HEK293 (cell line): ENCODE measurements at regions not wholly inside any gene's neighbourhood (a gene's known extent, or its start where the extent isn't known, plus 50 kb on each side); places are given as distances from the start of the nearest gene placed in this dataset.

Source experiments
- CTCF ChIA-PET: fragments of 350-600 bp; formaldehyde crosslinking; extraction: SDS; loops from one replicate; lab custom pipeline; 2021; ENCODE audit warnings: antibody characterized with exemption; lab: Yijun Ruan, JAX
- POLR2A ChIA-PET: fragments of 300-600 bp; formaldehyde crosslinking; extraction: SDS; loops from one replicate; lab custom pipeline; 2020; ENCODE audit warnings: antibody characterized with exemption, inconsistent platforms; lab: Yijun Ruan, JAX
- H3K27ac ChIP-seq: fragments of 200-500 bp; sonication (Bioruptor generic); 2 replicates; pipeline ENCODE4 v1.5.1; 2014; ENCODE audit warnings: low read depth, low read length, control low read depth, inconsistent platforms; ENCODE audit errors: extremely low read depth
- H3K36me3 ChIP-seq, 2 experiments: fragments of 200-500 bp in 1 of 2; sonication (Bioruptor generic) in 1 of 2; 1 replicate in 1 of 2; 2 replicates in 1 of 2; pipeline ENCODE4 v1.5.1; 2014 to 2017; ENCODE audit warnings: inconsistent platforms in 2 of 2, low read length in 2 of 2; ENCODE audit not compliant: control insufficient read depth in 2 of 2, insufficient read depth in 1 of 2
- H3K4me1 ChIP-seq: fragments of 200-500 bp; sonication (Bioruptor generic); 2 replicates; pipeline ENCODE4 v1.5.1; 2014; ENCODE audit warnings: mild to moderate bottlenecking, low read length, inconsistent platforms; ENCODE audit not compliant: control insufficient read depth, insufficient read depth
- H3K4me3 ChIP-seq: 2 replicates; pipeline ENCODE4 v1.5.1; 2011; ENCODE audit warnings: low read depth, mild to moderate bottlenecking, control low read depth, low read length, moderate library complexity
- H3K9me3 ChIP-seq: fragments of 200-500 bp; sonication (Bioruptor generic); 2 replicates; pipeline ENCODE4 v1.5.1; 2014; ENCODE audit warnings: low read depth, low read length, inconsistent platforms; ENCODE audit not compliant: control insufficient read depth, insufficient read depth
- ATF2 ChIP-seq: fragments of 450-650 bp; formaldehyde crosslinking; IDR thresholded peaks from 2 replicates; pipeline ENCODE4 v1.5.1; 2016; ENCODE audit warnings: missing biosample characterization, missing genetic modification characterization, low read depth
- GLI2 ChIP-seq: fragments of 450-650 bp; formaldehyde crosslinking; IDR thresholded peaks from 2 replicates; pipeline ENCODE4; 2017; ENCODE audit warnings: missing biosample characterization, missing genetic modification characterization, low read depth, borderline replicate concordance
- HIC1 ChIP-seq: fragments of 450-650 bp; formaldehyde crosslinking; IDR thresholded peaks from 2 replicates; pipeline ENCODE4 v1.5.1; 2016; ENCODE audit warnings: missing biosample characterization, missing genetic modification characterization
- HOXC10 ChIP-seq: sonication (generic); formaldehyde crosslinking; IDR thresholded peaks from 2 replicates; pipeline ENCODE4 v1.8.1; 2023; ENCODE audit warnings: mild to moderate bottlenecking, missing genetic modification reagents
- SP3 ChIP-seq: fragments of 450-650 bp; formaldehyde crosslinking; IDR thresholded peaks from 2 replicates; pipeline ENCODE4 v1.5.1; 2016; ENCODE audit warnings: missing biosample characterization, missing genetic modification characterization
- YY2 ChIP-seq: fragments of 450-650 bp; formaldehyde crosslinking; IDR thresholded peaks from 2 replicates; pipeline ENCODE4 v1.5.1; 2016; ENCODE audit warnings: missing biosample characterization, missing genetic modification characterization
- ZBTB1 ChIP-seq: fragments of 450-650 bp; formaldehyde crosslinking; IDR thresholded peaks from 2 replicates; pipeline ENCODE4 v1.5.1; 2016; ENCODE audit warnings: missing biosample characterization, missing genetic modification characterization
- ZBTB49 ChIP-seq: fragments of 450-650 bp; formaldehyde crosslinking; IDR thresholded peaks from 2 replicates; pipeline ENCODE4 v1.5.1; 2016; ENCODE audit warnings: missing biosample characterization, missing genetic modification characterization, low read depth
- ZNF148 ChIP-seq: fragments of 450-650 bp; formaldehyde crosslinking; IDR thresholded peaks from 2 replicates; pipeline ENCODE4 v1.5.0; 2017; ENCODE audit warnings: missing biosample characterization, missing genetic modification characterization, borderline replicate concordance
- ZNF221 ChIP-seq: fragments of 450-650 bp; formaldehyde crosslinking; IDR thresholded peaks from 2 replicates; pipeline ENCODE4 v1.5.1; 2017; ENCODE audit warnings: missing biosample characterization, missing genetic modification characterization, borderline replicate concordance
- ZNF335 ChIP-seq: fragments of 450-650 bp; formaldehyde crosslinking; conservative IDR thresholded peaks from 2 replicates; pipeline ENCODE4 v1.5.1; 2016; ENCODE audit warnings: missing biosample characterization, missing genetic modification characterization
- ZNF513 ChIP-seq: fragments of 450-650 bp; IDR thresholded peaks from 2 replicates; pipeline ENCODE4 v1.5.1; 2018; ENCODE audit warnings: missing biosample characterization, missing genetic modification characterization
- ZNF521 ChIP-seq: fragments of 450-650 bp; formaldehyde crosslinking; IDR thresholded peaks from 2 replicates; pipeline ENCODE4 v1.5.1; 2017; ENCODE audit warnings: missing biosample characterization, mild to moderate bottlenecking, missing genetic modification characterization
- ZNF610 ChIP-seq: fragments of 450-650 bp; formaldehyde crosslinking; IDR thresholded peaks from 2 replicates; pipeline ENCODE4 v1.5.1; 2016; ENCODE audit warnings: missing biosample characterization, missing genetic modification characterization, borderline replicate concordance
- ZNF645 ChIP-seq: fragments of 450-650 bp; formaldehyde crosslinking; IDR thresholded peaks from 2 replicates; pipeline ENCODE4; 2016; ENCODE audit warnings: missing biosample characterization, missing genetic modification characterization
- ZNF701 ChIP-seq: fragments of 450-650 bp; formaldehyde crosslinking; IDR thresholded peaks from 2 replicates; pipeline ENCODE4 v1.5.1; 2016; ENCODE audit warnings: missing biosample characterization, missing genetic modification characterization
- ZNF707 ChIP-seq: fragments of 450-650 bp; formaldehyde crosslinking; IDR thresholded peaks from 2 replicates; pipeline ENCODE4 v1.5.1; 2016; ENCODE audit warnings: missing biosample characterization, missing genetic modification characterization
- ZNF776 ChIP-seq: fragments of 450-650 bp; formaldehyde crosslinking; IDR thresholded peaks from 2 replicates; pipeline ENCODE4 v1.5.0; 2017; ENCODE audit warnings: missing biosample characterization, missing genetic modification characterization, borderline replicate concordance
- ZNF777 ChIP-seq: fragments of 450-650 bp; formaldehyde crosslinking; IDR thresholded peaks from 2 replicates; pipeline ENCODE4 v1.5.1; 2017; ENCODE audit warnings: missing biosample characterization, missing genetic modification characterization, borderline replicate concordance
- ZNF785 ChIP-seq: fragments of 450-650 bp; formaldehyde crosslinking; IDR thresholded peaks from 2 replicates; pipeline ENCODE4 v1.5.1; 2016; ENCODE audit warnings: missing biosample characterization, missing genetic modification characterization
- ZSCAN18 ChIP-seq: fragments of 450-650 bp; formaldehyde crosslinking; IDR thresholded peaks from 2 replicates; pipeline ENCODE4 v1.5.1; 2016; ENCODE audit warnings: missing biosample characterization, missing genetic modification characterization

- TF ChIP-seq HOXC10, result no peak
- no peak for TF ChIP-seq HIC1
- no peak for TF ChIP-seq ZNF521 (tag by site-specific recombination)
- TF ChIP-seq ZNF610, result no peak
- TF ChIP-seq YY2 (tag by site-specific recombination), result no peak
- no peak for TF ChIP-seq ZBTB1 (tag by site-specific recombination)
- no peak for TF ChIP-seq ATF2 (tag by site-specific recombination)
- TF ChIP-seq GLI2 (tag by site-specific recombination), result no peak
- no peak for TF ChIP-seq SP3 (tag by site-specific recombination)
- no peak for TF ChIP-seq ZNF513
- TF ChIP-seq ZNF707 (tag by site-specific recombination), result no peak
Observed at GRCh38 chr7:41116817-41117216, 586.1 kb downstream of the INHBA start (continued).

GRCh38 chr7:41116337-41116736 lies 586.6 kb downstream of the INHBA start:
- Histone ChIP-seq H3K4me3 (no peak overlapping the region), H3K27ac (no peak overlapping the region), H3K9me3 (no peaks in the 10 kb centered on the region), H3K36me3 (no peaks in the 10 kb centered on the region), H3K4me1 (peaks cover 7% of the 10 kb centered on the region)
- CTCF ChIA-PET, result interaction anchor here (0.9 to 1.4 kb wide), 3 partner anchors 9 to 70 kb away, joined by 3 to 4 read pairs (median 4); no protein-coding TSS in a partner anchor
- TF ChIP-seq ZNF645 (tag by site-specific recombination) (no peak), ZNF785 (tag by site-specific recombination) (no peak), ZNF776 (tag by site-specific recombination) (no peak), ZNF148 (tag by site-specific recombination) (no peak)
- POLR2A ChIA-PET, result no interaction called here

- no peak overlapping the region for H3K4me3 ChIP-seq
- TF ChIP-seq ZNF777 (tag by site-specific recombination) (no peak), ZNF701 (no peak), ZNF335 (tag by site-specific recombination) (no peak), ZSCAN18 (tag by site-specific recombination) (no peak), ZNF221 (tag by site-specific recombination) (no peak), ZBTB49 (tag by site-specific recombination) (no peak)
- ChIA-PET CTCF (no interaction called here), POLR2A (no interaction called here)
- H3K9me3 ChIP-seq, result no peaks in the 10 kb centered on the region
- no peak overlapping the region for H3K27ac ChIP-seq
- H3K36me3 ChIP-seq, result no peaks in the 10 kb centered on the region
- H3K4me1 ChIP-seq, result peaks cover 7% of the 10 kb centered on the region
Observed at GRCh38 chr7:41114691-41115090, 588.2 kb downstream of the INHBA start.
